K562 (cell line): ENCODE measurements at regions not wholly inside any gene's neighbourhood (a gene's known extent, or its start where the extent isn't known, plus 50 kb on each side); places are given as distances from the start of the nearest gene placed in this dataset.

Source experiments
- ATAC-seq: fragments of 200-7000 bp; cut with Tn5 transposase; 3 replicates; pipeline ENCODE4 v1.9.1; 2020; ENCODE audit warnings: moderate library complexity
- BruUV-seq: library from RNA; stranded (reverse); fragments of 400-500 nt; replicated peaks from 2 replicates; lab custom pipeline; 2021; lab: Mats Ljungman, UMichigan
- CTCF ChIA-PET: fragments of 300-600 bp; formaldehyde crosslinking; extraction: SDS; loops from one replicate; lab custom pipeline; 2021; ENCODE audit warnings: low intra/inter-chr PET ratio; lab: Yijun Ruan, JAX
- POLR2A ChIA-PET: fragments of 300-600, 350-650 bp; sonication (Branson Sonifier 250); formaldehyde crosslinking; extraction: SDS; loops from one replicate; lab custom pipeline; 2021; ENCODE audit warnings: antibody characterized with exemption, inconsistent platforms; lab: Yijun Ruan, JAX
- DNase-seq, 4 experiments: peaks; one replicate each; pipeline versions ENCODE4 v3.0.0 to v3.0.0-alpha.2; 2011 to 2018; ENCODE audit warnings: low spot score in 3 of 4, mixed read lengths in 3 of 4; ENCODE audit errors: extremely low read depth in 1 of 4
- FAIRE-seq: peaks from 2 replicates; lab custom pipeline; 2011; peaks lifted over from hg19 to GRCh38; lab: Jason Lieb, UNC
- H2AFZ ChIP-seq: 2 replicates; pipeline ENCODE4 v1.6.0; 2011; ENCODE audit warnings: low read depth, low read length, control low read depth, inconsistent platforms
- H3K27ac ChIP-seq: fragments of 200-600 bp; 3 replicates; pipeline ENCODE4 v1.8.0; 2011; ENCODE audit warnings: low read depth, mild to moderate bottlenecking, control low read depth, inconsistent platforms, low read length, moderate library complexity, mixed read lengths; ENCODE audit errors: extremely low read depth
- H3K27me3 ChIP-seq, 2 experiments: fragments of 300-600 bp in 1 of 2; 2 replicates in 1 of 2; 3 replicates in 1 of 2; pipeline versions ENCODE4 v1.6.0 to v1.8.0; 2011; ENCODE audit warnings: inconsistent platforms in 2 of 2, low read length in 2 of 2, mild to moderate bottlenecking in 1 of 2, mixed read lengths in 1 of 2, moderate library complexity in 1 of 2; ENCODE audit not compliant: control insufficient read depth in 2 of 2, insufficient read depth in 2 of 2
- H3K36me3 ChIP-seq: fragments of 300-600 bp; 3 replicates; pipeline ENCODE4 v1.8.0; 2011; ENCODE audit warnings: mild to moderate bottlenecking, low read length, inconsistent platforms; ENCODE audit not compliant: control insufficient read depth, insufficient read depth
- H3K4me1 ChIP-seq, 2 experiments: fragments of 200-600 bp in 1 of 2; replicated peaks in 1 of 2; 2 replicates in 1 of 2; 3 replicates in 1 of 2; pipeline versions ENCODE4 v1.5.1 to v1.8.0; 2011; ENCODE audit warnings: inconsistent platforms in 2 of 2, low read length in 2 of 2, mild to moderate bottlenecking in 1 of 2, mixed read lengths in 1 of 2, moderate library complexity in 1 of 2; ENCODE audit not compliant: control insufficient read depth in 2 of 2, insufficient read depth in 2 of 2
- H3K4me2 ChIP-seq: 2 replicates; pipeline ENCODE4 v1.6.1; 2011; ENCODE audit warnings: low read length, control low read depth, inconsistent platforms, mixed read lengths; ENCODE audit not compliant: insufficient read depth
- H3K4me3 ChIP-seq: fragments of 200-600 bp; sonication (generic), shearing (Covaris generic); 2 replicates; pipeline ENCODE4 v1.5.1; 2016; ENCODE audit warnings: control low read depth, inconsistent platforms
- H3K79me2 ChIP-seq: fragments of 200-600 bp; 3 replicates; pipeline ENCODE4 v1.8.0; 2011; ENCODE audit warnings: low read length, inconsistent platforms; ENCODE audit not compliant: control insufficient read depth, insufficient read depth
- H3K9ac ChIP-seq, 2 experiments: 2 replicates each; pipeline versions ENCODE4 v1.6.0 to v1.6.1; 2011; ENCODE audit warnings: low read depth in 2 of 2, low read length in 2 of 2, control low read depth in 1 of 2, inconsistent platforms in 1 of 2, mild to moderate bottlenecking in 1 of 2, mixed read lengths in 1 of 2; ENCODE audit not compliant: insufficient read depth in 1 of 2
- H3K9me1 ChIP-seq: one replicate; pipeline ENCODE4 v1.6.0; 2011; ENCODE audit warnings: inconsistent platforms, mild to moderate bottlenecking, low read length, moderate library complexity; ENCODE audit not compliant: control insufficient read depth, insufficient read depth
- H3K9me3 ChIP-seq: replicated peaks from 2 replicates; pipeline ENCODE4 v1.5.1; 2011; ENCODE audit warnings: low read depth, low read length, inconsistent platforms; ENCODE audit not compliant: control insufficient read depth, insufficient read depth
- H4K20me1 ChIP-seq: replicated peaks from 2 replicates; pipeline ENCODE4 v1.6.1; 2011; ENCODE audit warnings: low read length, inconsistent platforms, mixed read lengths; ENCODE audit not compliant: control insufficient read depth, insufficient read depth
- ESRRB ChIP-seq: fragments of 250-450 bp; sonication (Bioruptor Pico); IDR thresholded peaks from 2 replicates; pipeline ENCODE4 v1.5.0; 2020; ENCODE audit warnings: mild to moderate bottlenecking, moderate library complexity, borderline replicate concordance
- POLR2AphosphoS5 ChIP-seq: IDR thresholded peaks from 2 replicates; pipeline ENCODE4 v1.6.1; 2011; ENCODE audit warnings: mild to moderate bottlenecking, low read depth, low read length, moderate library complexity; ENCODE audit not compliant: control insufficient read depth, insufficient read depth
- U2AF2 ChIP-seq: fragments of 200-400 bp; formaldehyde crosslinking; optimal IDR thresholded peaks from 2 replicates; pipeline ENCODE3; 2017; ENCODE audit warnings: low read depth, mild to moderate bottlenecking, low read length
- ZBTB9 ChIP-seq: fragments of 450-650 bp; formaldehyde crosslinking; IDR thresholded peaks from 2 replicates; pipeline ENCODE4 v1.4.0; 2020; ENCODE audit warnings: mild to moderate bottlenecking, moderate library complexity
- ZNF143 ChIP-seq: sonication (generic); formaldehyde crosslinking; IDR thresholded peaks from 2 replicates; pipeline ENCODE4 v1.9.0; 2022; ENCODE audit warnings: mild to moderate bottlenecking, missing genetic modification reagents
- ZNF583 ChIP-seq: fragments of 250-450 bp; sonication (Bioruptor Pico); IDR thresholded peaks from 2 replicates; pipeline ENCODE4 v1.4.0; 2020
- WGBS: fragments of 100-300 bp; shearing (Covaris generic); methylation state at CpG from one replicate; pipeline ENCODE4 v1.1.6; 2016; ENCODE audit warnings: low coverage, mixed read lengths; ENCODE audit not compliant: insufficient coverage; ENCODE audit errors: missing lambda C conversion rate; 5-methylcytosine and 5-hydroxymethylcytosine counted together
- in situ Hi-C: fragments of 300-500 bp; cut with MboI; formaldehyde crosslinking; loops from 4 replicates; pipeline ENCODE4 v1.15.0; 2018; ENCODE audit warnings: inconsistent platforms, mixed read lengths
- intact Hi-C: fragments of 100-400 bp; cut with micrococcal nuclease; formaldehyde crosslinking; loops from 2 replicates; pipeline ENCODE4 v1.14.2; 2022
- TF ChIP-seq, protein P1 (sequence below): IDR thresholded peaks from 2 replicates; pipeline ENCODE4 v1.6.1; 2011; ENCODE audit warnings: borderline replicate concordance, low read depth, mild to moderate bottlenecking, moderate library complexity, low read length; ENCODE audit not compliant: insufficient read depth, poor library complexity, severe bottlenecking
- TF ChIP-seq, protein P2 (sequence below): IDR thresholded peaks from 2 replicates; pipeline ENCODE4 v1.6.1; 2014; ENCODE audit warnings: antibody characterized with exemption

- TF ChIP-seq ESRRB (CRISPR knock-in tag), result no peak
Observed at GRCh38 chr12:127041985-127042625, 1224.9 kb upstream of the TMEM132C start (continued).

- no peaks in the 10 kb centered on the region for H3K9me3 ChIP-seq
- H3K27ac ChIP-seq, result no peak overlapping the region
- H2AFZ ChIP-seq, result no peak overlapping the region
- no peak for TF ChIP-seq U2AF2
- TF ChIP-seq ZNF583 (CRISPR knock-in tag), result no peak
- TF ChIP-seq, protein P1, sequence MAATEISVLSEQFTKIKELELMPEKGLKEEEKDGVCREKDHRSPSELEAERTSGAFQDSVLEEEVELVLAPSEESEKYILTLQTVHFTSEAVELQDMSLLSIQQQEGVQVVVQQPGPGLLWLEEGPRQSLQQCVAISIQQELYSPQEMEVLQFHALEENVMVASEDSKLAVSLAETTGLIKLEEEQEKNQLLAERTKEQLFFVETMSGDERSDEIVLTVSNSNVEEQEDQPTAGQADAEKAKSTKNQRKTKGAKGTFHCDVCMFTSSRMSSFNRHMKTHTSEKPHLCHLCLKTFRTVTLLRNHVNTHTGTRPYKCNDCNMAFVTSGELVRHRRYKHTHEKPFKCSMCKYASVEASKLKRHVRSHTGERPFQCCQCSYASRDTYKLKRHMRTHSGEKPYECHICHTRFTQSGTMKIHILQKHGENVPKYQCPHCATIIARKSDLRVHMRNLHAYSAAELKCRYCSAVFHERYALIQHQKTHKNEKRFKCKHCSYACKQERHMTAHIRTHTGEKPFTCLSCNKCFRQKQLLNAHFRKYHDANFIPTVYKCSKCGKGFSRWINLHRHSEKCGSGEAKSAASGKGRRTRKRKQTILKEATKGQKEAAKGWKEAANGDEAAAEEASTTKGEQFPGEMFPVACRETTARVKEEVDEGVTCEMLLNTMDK, result no peak
- no peak for TF ChIP-seq POLR2AphosphoS5
- TF ChIP-seq, protein P2, sequence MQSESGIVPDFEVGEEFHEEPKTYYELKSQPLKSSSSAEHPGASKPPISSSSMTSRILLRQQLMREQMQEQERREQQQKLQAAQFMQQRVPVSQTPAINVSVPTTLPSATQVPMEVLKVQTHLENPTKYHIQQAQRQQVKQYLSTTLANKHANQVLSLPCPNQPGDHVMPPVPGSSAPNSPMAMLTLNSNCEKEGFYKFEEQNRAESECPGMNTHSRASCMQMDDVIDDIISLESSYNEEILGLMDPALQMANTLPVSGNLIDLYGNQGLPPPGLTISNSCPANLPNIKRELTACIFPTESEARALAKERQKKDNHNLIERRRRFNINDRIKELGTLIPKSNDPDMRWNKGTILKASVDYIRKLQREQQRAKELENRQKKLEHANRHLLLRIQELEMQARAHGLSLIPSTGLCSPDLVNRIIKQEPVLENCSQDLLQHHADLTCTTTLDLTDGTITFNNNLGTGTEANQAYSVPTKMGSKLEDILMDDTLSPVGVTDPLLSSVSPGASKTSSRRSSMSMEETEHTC, result no peak
- TF ChIP-seq ZBTB9 (CRISPR knock-in tag), result no peak
- TF ChIP-seq ZNF143 (CRISPR knock-in tag), result no peak
- TF ChIP-seq, all 486 proteins: peak for 0
- intact Hi-C loops, result no loop called here
- in situ Hi-C loops, result no loop called here
- no peaks in the 10 kb centered on the region for H3K79me2 ChIP-seq
- BruUV-seq, result no TSS peak
- peaks cover 4% of the 10 kb centered on the region; the same call in 1 of the 3 replicates for H3K36me3 ChIP-seq
- no peaks in the 10 kb centered on the region for H4K20me1 ChIP-seq
- no peak overlapping the region for H3K9ac ChIP-seq
- DNase-seq, result no peak
- no peaks in the 10 kb centered on the region for H3K27me3 ChIP-seq
- WGBS, result 87% methylated on average over 3 of the region's 3 CpGs
- H3K4me3 ChIP-seq, result no peak overlapping the region
- no peak for ATAC-seq
- H3K4me1 ChIP-seq, result no peaks in the 10 kb centered on the region
- no peaks in the 10 kb centered on the region for H3K9me1 ChIP-seq
- ChIA-PET CTCF (no interaction called here), POLR2A (interaction anchor here (0.8 kb wide), 1 partner anchor 17 kb away, joined by 3 read pairs; no protein-coding TSS in a partner anchor)
- H3K4me2 ChIP-seq, result no peak overlapping the region
- FAIRE-seq, result no peak
Observed at GRCh38 chr12:127043731-127044130, 1223.2 kb upstream of the TMEM132C start.
